LHCN-M2 (cell line): ENCODE measurements at regions not wholly inside any gene's neighbourhood (a gene's known extent, or its start where the extent isn't known, plus 50 kb on each side); places are given as distances from the start of the nearest gene placed in this dataset.
"Not testable (repeated sequence)": the region's sequence is repeated elsewhere in the genome, so short reads cannot be mapped to it uniquely, and the experiment has no call there.

Source experiments
- DNase-seq: peaks from one replicate; pipeline ENCODE4 v3.0.0-alpha.2; 2012; ENCODE audit warnings: low read depth

- no peak for DNase-seq
These were observed 67.9 kb downstream of the TBX3 start for GRCh38 chr12:114616081-114616480.

- no peak for DNase-seq
These were observed 69.9 kb downstream of the TBX3 start for GRCh38 chr12:114614040-114614439.

- DNase-seq: no peak
These were observed 71.9 kb downstream of the TBX3 start for GRCh38 chr12:114612062-114612461.

- no peak for DNase-seq
These were observed 72.6 kb downstream of the TBX3 start for GRCh38 chr12:114611145-114612018.

DNA sequence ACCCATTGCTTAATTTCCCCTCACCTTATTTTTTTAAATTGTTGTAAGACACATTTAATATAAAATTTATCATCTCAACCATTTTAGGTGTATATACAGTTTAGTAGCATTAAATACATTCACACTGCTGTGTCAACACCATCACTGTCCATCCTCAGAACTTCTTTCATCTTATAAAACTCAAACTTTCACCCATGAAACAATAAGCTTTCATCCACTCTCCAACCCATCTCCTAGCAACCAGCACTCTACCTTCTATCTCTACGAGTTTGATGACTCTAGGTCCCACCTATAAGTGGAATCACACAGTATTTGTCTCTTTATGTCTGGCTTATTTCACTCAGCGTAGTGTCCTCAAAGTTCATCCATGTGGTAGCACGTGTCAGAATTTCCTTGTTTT is 75.5 kb downstream of the TBX3 start:
- DNase-seq: no peak

GRCh38 chr12:114605918-114606317 is 78.1 kb downstream of the TBX3 start:
- DNase-seq: no peak

DNA sequence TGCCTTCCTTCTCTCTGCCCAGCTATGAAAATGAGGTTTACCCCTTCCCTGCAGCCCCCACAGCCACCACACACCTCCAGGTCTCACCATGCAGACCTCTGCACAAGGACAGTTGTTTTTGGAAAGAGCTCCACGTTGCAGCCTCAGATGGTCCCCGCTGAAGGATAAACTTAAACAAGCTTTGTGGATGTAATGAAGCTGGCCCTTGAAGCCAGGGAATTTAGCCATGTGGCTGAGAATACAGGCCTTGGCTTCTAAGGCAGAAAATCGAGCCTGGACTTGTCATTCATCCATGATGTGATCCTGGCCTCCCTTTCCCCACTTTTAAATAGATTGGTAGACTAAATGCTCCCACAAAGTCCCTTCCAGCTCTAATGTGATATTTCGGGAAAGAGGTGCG is 79.4 kb downstream of the TBX3 start:
- no peak for DNase-seq

DNA sequence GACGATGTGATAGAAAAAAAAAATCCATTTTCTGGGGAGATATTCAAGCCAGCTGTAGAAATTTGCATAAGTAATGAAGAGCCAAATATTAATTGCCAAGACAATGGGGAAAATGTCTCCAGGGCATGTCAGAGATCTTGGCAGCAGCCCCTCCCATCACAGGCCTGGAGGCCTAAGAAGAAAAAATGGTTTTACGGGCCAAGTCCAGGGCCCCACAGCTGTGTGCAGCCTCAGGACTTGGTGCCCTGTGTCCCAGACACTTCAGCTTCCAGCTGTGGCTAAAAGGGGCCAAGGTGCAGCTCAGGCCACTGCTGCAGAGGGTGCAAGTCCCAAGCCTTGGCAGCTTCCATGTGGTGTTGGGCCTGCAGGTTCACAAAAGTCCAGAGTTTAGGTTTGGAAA is 83.4 kb downstream of the TBX3 start:
- DNase-seq: not testable (repeated sequence)

GRCh38 chr12:114598111-114598510 is 85.9 kb downstream of the TBX3 start:
- no peak for DNase-seq

DNA sequence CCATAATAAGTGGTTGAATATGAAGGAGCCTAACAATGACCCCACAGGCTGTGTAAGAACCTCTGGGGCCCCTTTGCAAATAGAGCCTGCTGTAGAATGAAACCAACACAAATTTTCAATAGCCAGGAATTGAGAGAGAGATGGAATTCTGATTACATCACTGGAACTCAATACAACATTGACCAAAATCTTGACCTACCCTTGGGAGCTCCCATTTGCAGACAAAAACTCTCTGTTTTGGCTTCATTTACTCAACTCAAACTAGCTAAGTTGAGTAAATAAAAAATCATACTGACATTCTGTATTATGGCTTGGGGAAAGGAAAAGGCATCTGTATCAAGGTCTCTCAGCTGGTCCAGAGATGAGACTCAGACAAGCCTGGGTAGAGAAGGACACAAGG is 91.0 kb downstream of the TBX3 start:
- no peak for DNase-seq

DNA sequence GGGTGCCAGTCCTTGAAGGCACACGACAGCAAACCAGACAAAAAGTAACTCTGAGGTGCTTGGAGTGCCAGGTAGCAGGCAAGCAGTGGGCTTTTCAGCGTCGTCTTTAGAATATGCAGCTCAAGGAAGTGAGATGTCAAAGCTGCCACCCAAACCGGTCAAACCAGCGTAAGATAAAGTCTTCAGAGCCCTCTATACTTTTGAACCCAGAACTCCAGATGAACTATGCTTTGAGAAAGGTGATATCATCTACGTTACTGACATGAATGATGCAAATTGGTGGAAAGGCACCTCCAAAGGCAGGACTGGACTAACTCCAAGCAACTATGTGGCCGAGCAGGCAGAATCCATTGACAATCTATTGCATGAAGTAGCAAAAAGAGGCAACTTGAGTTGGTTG is 95.9 kb downstream of the TBX3 start:
- DNase-seq: no peak

DNA sequence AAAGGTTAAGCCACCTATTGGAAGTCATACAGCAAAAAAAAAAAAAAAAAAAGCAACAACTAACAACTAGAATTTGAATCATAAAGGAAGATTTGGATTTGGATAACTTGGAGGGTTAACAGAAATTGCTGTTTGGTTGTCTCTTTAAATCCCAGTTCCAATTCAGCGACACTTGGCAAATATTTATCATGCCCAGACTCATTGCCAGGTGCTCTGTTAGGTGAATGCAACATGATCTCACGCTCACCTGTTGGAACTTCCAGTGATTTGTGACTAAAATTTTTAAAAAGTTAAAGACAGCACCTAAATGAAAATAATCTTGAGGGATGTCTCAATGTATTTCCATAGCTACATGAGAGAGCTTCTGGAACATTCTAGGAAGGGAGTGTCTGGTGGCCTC is 103.7 kb downstream of the TBX3 start:
- DNase-seq: no peak

- no peak for DNase-seq
These were observed 104.6 kb downstream of the TBX3 start for GRCh38 chr12:114579389-114579788.

DNA sequence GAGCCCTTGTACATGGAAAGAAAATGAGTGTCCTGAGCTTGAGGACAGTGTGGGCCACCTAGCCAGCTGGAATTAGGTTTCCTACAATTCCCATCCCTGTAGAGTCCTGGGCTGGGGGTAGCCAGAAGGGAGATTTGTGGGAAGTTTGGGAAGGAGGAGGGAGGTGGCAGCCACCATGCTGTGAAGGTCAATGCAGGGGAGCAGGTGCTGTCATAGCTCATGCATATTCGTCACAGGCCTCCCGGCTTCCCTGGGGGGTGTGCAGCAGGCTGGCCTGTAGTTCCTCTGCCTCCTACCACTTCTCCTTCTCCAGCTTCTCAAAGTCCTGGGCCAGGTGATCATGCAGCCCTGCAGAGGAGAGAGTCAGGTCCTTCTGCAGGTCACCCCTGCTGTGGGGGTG is 121.3 kb downstream of the TBX3 start:
- no peak for DNase-seq

- no peak for DNase-seq
These were observed 128.5 kb downstream of the TBX3 start for GRCh38 chr12:114555451-114555850.

DNA sequence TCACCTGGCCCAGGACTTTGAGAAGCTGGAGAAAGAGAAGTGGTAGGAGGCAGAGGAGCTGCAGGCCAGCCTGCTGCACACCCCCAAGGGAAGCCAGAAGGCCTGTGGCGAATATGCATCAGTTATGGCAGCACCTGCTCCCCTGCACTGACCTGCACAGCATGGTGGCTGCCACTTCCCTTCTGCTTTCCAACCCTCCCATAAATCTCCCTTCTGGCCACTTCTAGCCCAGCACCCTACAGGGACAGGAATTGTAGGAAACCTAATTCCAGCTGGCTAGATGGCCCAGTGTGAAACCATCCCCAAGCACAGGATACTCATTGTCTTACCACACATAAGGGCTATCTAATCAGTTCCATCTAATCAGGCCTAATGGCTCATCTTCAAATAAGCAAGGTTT is 136.3 kb downstream of the TBX3 start:
- no peak for DNase-seq

- no peak for DNase-seq
These were observed 124.5 kb upstream of the TBX5 start for GRCh38 chr12:114530417-114530816.

DNA sequence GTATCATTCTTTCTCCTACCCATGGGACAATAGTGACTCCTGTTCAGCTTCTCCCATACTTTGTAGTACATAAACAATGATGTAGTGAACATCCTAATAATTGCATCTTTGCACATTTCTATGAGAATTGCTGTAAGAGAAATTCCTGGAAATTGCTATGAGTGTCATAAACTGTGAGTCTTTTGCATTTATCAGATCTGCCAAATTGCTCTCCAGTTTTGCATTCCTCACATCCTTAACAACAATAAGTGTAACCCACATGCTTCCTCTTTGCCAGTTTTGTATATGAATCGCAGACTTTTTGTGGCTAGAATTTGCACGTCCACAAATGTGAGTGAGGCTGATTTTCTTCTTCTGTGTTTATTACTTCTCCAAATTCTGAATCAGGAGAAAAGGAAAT is 124.0 kb upstream of the TBX5 start:
- no peak for DNase-seq

DNA sequence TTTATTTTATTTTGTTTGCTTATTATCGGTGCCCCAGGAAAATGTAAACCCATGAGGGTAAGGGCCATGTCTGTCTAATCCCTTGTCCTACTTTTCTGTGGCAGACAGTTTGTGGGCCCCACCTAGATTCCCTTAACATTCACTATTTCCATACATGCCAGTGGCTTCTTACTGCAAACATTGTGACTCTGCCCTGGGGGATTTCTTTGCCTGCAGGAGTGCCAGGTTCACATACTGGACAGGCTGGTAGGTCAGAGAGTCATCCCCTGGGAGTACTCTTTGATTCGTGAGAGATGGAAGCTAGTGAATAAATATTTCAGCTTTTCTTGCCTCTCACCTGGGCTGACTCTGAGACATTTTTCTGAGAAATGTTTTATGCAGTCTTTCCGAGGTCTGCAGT is 122.8 kb upstream of the TBX5 start:
- no peak for DNase-seq

DNA sequence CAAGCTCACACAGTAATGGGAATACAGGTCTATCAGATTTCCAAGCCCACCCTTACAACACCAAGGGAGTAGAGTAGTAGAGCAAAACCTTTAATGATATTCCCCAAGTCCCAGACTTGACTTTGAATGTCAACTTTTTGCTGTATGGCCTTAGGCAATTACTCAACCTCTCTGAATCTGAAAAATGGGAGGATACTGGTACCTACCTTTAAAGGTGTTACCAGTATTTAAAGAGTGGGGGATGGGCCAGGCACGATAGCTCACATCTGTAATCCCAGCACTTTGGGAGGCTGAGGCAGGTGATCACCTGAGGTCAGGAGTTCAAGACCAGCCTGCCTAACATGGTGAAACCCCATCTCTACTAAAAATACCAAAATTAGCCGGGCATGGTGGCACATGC is 115.2 kb upstream of the TBX5 start:
- DNase-seq: not testable (repeated sequence)

DNA sequence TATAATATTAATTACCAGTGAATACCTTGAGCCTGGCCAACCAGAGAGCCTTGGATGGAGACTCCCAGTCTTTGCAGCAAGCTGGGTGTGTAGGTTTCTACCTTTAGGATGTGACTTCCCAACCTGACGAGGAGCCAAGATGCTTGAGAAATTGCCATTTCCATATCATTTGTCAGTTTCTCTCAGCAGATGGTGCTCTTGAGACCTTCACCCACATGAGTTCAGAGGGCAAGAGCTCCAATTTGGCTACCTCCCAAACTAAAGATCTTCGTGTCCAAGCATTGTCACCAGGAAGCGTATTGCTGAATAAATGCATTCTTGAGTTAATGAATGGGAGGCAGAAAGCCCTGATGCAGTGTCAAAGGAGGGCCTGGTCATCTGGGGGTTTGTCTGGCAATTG is 106.4 kb upstream of the TBX5 start:
- DNase-seq: no peak

GRCh38 chr12:114508529-114509129 is 102.7 kb upstream of the TBX5 start:
- peak; percentile 55 for DNase-seq

- DNase-seq: no peak
These were observed 100.7 kb upstream of the TBX5 start for GRCh38 chr12:114506651-114507050.
